ENCODE measurements at regions not wholly inside any gene's neighbourhood (a gene's known extent, or its start where the extent isn't known, plus 50 kb on each side); places are given as distances from the start of the nearest gene placed in this dataset.
"Not testable (repeated sequence)": the region's sequence is repeated elsewhere in the genome, so short reads cannot be mapped to it uniquely, and the experiment has no call there.

DNA sequence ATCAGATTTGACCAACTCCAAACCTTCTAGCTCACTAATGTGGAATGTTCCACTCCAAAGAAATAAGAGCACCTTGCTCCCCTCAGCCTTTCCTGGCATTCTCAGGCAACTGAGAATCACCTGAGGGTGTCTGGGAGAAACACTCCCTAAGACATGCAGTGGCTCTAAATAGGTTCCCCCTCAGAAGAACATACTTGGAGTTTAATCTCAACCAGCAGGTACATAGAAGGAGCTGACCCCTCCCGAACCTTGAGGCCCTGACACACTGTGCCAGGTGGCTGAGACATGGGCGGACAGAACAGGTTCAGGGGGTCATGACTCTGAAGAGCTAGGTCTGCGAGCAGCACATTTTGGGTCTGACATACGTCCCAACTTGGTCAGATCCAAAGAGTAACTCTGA is 107.6 kb upstream of the MAP3K4 start:
- 87% methylated on average over 4 of the region's 4 CpGs for WGBS
- Histone ChIP-seq H3K36me3 (ENCODE audit: control insufficient read depth in 4 of 4, insufficient read depth in 3 of 4, low read depth in 1 of 4, low read length in 3 of 4) (no peaks in the 10 kb centered on the region), H3K9me3 (ENCODE audit: control insufficient read depth in 4 of 4, low read length in 3 of 4) (no peaks in the 10 kb centered on the region), H3K4me3 (ENCODE audit: low read depth in 1 of 3, low read length in 3 of 3) (no peak overlapping the region), H3K9ac (ENCODE audit: low read depth in 1 of 2, low read length in 2 of 2) (no peak overlapping the region), H3K4me1 (ENCODE audit: control insufficient read depth in 4 of 4, insufficient read depth in 4 of 4, low read length in 3 of 4) (no peaks in the 10 kb centered on the region), H3K27ac (ENCODE audit: low read depth in 1 of 2, low read length in 2 of 2) (no peak overlapping the region), H3K27me3 (ENCODE audit: control insufficient read depth in 4 of 4, insufficient read depth in 4 of 4, low read length in 3 of 4) (no peaks in the 10 kb centered on the region)
- TF ChIP-seq EGR1 (IDR thresholded peaks at IDR 0.05; ENCODE audit: low read depth in 2 of 2) (no peak), NR2F2 (IDR thresholded peaks at IDR 0.05) (no peak), HNF4A (conservative IDR thresholded peaks at IDR 0.05) (no peak), GABPA (IDR thresholded peaks at IDR 0.05 in 1 of 2, conservative IDR thresholded peaks at IDR 0.05 in 1 of 2) (no peak), JUND (IDR thresholded peaks at IDR 0.05) (no peak), CTCF (IDR thresholded peaks at IDR 0.05; ENCODE audit: low read depth, low read length, missing input control) (no peak), MAX (IDR thresholded peaks at IDR 0.05) (no peak), SP1 (IDR thresholded peaks at IDR 0.05) (no peak)
- TF ChIP-seq, protein P1, sequence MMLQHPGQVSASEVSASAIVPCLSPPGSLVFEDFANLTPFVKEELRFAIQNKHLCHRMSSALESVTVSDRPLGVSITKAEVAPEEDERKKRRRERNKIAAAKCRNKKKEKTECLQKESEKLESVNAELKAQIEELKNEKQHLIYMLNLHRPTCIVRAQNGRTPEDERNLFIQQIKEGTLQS (IDR thresholded peaks at IDR 0.05) = no peak
- DNase-seq (ENCODE audit: low spot score) = no peak

DNA sequence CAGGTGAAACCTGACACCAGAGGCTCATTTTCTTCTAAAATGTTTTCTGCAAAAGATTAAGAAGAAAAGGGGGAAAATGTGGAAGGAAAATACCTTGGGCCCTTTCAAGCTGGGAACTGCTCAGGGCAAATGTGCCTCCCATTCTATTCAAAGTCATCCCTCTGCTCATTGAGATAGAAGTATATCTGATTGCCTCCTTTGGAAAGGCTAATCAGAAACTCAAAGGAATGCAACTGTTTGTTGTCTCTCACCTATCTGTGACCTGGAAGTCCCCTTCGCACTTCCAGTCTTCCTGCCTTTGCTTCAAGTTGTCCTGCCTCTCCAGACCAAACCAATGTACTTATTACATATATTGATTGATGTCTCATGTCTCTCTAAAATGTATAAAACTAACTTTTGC is 102.4 kb upstream of the MAP3K4 start:
- not testable (repeated sequence) for H3K27ac ChIP-seq (ENCODE audit: low read depth in 1 of 2, low read length in 2 of 2); DNase-seq (ENCODE audit: low spot score); H3K9me3 ChIP-seq (ENCODE audit: control insufficient read depth in 4 of 4, low read length in 3 of 4); H3K9ac ChIP-seq (ENCODE audit: low read depth in 1 of 2, low read length in 2 of 2); H3K4me3 ChIP-seq (ENCODE audit: low read depth in 1 of 3, low read length in 3 of 3); H3K4me1 ChIP-seq (ENCODE audit: control insufficient read depth in 4 of 4, insufficient read depth in 4 of 4, low read length in 3 of 4); H3K27me3 ChIP-seq (ENCODE audit: control insufficient read depth in 4 of 4, insufficient read depth in 4 of 4, low read length in 3 of 4); H3K36me3 ChIP-seq (ENCODE audit: control insufficient read depth in 4 of 4, insufficient read depth in 3 of 4, low read depth in 1 of 4, low read length in 3 of 4)
- WGBS = 81% methylated on average over 1 of the region's 1 CpG

- WGBS = 88% methylated on average over 2 of the region's 2 CpGs
- Histone ChIP-seq H3K9me3 (ENCODE audit: control insufficient read depth in 4 of 4, low read length in 3 of 4) (no peaks in the 10 kb centered on the region), H3K4me1 (ENCODE audit: control insufficient read depth in 4 of 4, insufficient read depth in 4 of 4, low read length in 3 of 4) (no peaks in the 10 kb centered on the region), H3K9ac (ENCODE audit: low read depth in 1 of 2, low read length in 2 of 2) (no peak overlapping the region), H3K4me3 (ENCODE audit: low read depth in 1 of 3, low read length in 3 of 3) (no peak overlapping the region), H3K36me3 (ENCODE audit: control insufficient read depth in 4 of 4, insufficient read depth in 3 of 4, low read depth in 1 of 4, low read length in 3 of 4) (no peaks in the 10 kb centered on the region), H3K27ac (ENCODE audit: low read depth in 1 of 2, low read length in 2 of 2) (no peak overlapping the region), H3K27me3 (ENCODE audit: control insufficient read depth in 4 of 4, insufficient read depth in 4 of 4, low read length in 3 of 4) (no peaks in the 10 kb centered on the region)
- no peak for DNase-seq (ENCODE audit: low spot score)
- TF ChIP-seq HNF4G (IDR thresholded peaks at IDR 0.05) (no peak), FOXA2 (IDR thresholded peaks at IDR 0.05) (no peak), YY1 (IDR thresholded peaks at IDR 0.05) (no peak), RAD21 (IDR thresholded peaks at IDR 0.05) (no peak), EGR1 (IDR thresholded peaks at IDR 0.05; ENCODE audit: low read depth in 2 of 2) (no peak), REST (IDR thresholded peaks at IDR 0.05) (no peak), SP1 (IDR thresholded peaks at IDR 0.05) (no peak), TAF1 (conservative IDR thresholded peaks at IDR 0.05) (no peak), JUND (IDR thresholded peaks at IDR 0.05) (no peak), GABPA (IDR thresholded peaks at IDR 0.05 in 1 of 2, conservative IDR thresholded peaks at IDR 0.05 in 1 of 2) (no peak), RXRA (IDR thresholded peaks at IDR 0.05) (no peak)
- TF ChIP-seq, protein P1 (IDR thresholded peaks at IDR 0.05) = no peak
Observed at GRCh38 chr6:160891690-160892089, 99.9 kb upstream of the MAP3K4 start.
